Lower leg skin (tissue), 3 donors: ENCODE measurements at regions not wholly inside any gene's neighbourhood (a gene's known extent, or its start where the extent isn't known, plus 50 kb on each side); places are given as distances from the start of the nearest gene placed in this dataset.
"Not testable (repeated sequence)": the region's sequence is repeated elsewhere in the genome, so short reads cannot be mapped to it uniquely, and the experiment has no call there.

Experiments
- POLR2A ChIP-seq, 2 donors: fragments of 450-650 bp; IDR thresholded peaks; one replicate each; pipeline ENCODE4 v1.6.1; 2016 to 2017; ENCODE audit warnings: antibody characterized with exemption in 2 of 2, mild to moderate bottlenecking in 1 of 2, moderate library complexity in 1 of 2
- TF ChIP-seq, protein P1 (sequence below), 3 donors: fragments of 450-650 bp; IDR thresholded peaks; one replicate each; pipeline ENCODE4 v1.5.1; 2016; ENCODE audit warnings: antibody characterized with exemption in 3 of 3, mild to moderate bottlenecking in 3 of 3, moderate library complexity in 2 of 3

DNA sequence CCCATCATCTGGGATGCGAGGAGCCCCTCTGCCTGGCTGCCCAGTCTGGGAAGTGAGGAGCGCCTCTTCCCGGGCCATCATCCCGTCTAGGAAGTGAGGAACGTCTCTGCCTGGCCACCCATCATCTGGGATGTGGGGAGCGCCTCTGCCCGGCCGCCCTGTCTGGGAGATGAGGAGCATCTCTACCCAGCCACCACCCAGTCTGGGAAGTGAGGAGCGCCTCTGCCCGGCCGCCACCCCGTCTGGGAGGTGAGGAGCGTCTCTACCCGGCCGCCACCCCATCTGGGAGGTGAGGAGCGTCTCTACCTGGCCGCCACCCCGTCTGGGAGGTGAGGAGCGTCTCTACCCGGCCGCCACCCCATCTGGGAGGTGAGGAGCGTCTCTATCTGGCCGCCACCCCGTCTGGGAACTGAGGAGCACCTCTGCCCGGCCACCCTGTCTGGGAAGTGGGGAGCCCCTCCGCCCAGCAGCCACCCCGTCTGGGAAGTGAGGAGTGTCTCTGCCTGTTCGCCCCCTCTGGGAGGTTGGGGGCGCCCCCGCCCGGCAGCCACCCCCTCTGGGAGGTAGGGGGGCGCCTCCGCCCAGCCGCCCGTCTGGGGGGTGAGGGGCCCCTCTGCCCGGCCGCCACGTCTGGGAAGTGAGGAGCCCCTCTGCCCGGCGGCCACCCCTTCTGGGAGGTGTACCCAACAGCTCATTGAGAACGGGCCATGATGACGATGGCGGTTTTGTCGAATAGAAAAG lies 80.5 kb downstream of the NAA11 start:
- TF ChIP-seq, protein P1, sequence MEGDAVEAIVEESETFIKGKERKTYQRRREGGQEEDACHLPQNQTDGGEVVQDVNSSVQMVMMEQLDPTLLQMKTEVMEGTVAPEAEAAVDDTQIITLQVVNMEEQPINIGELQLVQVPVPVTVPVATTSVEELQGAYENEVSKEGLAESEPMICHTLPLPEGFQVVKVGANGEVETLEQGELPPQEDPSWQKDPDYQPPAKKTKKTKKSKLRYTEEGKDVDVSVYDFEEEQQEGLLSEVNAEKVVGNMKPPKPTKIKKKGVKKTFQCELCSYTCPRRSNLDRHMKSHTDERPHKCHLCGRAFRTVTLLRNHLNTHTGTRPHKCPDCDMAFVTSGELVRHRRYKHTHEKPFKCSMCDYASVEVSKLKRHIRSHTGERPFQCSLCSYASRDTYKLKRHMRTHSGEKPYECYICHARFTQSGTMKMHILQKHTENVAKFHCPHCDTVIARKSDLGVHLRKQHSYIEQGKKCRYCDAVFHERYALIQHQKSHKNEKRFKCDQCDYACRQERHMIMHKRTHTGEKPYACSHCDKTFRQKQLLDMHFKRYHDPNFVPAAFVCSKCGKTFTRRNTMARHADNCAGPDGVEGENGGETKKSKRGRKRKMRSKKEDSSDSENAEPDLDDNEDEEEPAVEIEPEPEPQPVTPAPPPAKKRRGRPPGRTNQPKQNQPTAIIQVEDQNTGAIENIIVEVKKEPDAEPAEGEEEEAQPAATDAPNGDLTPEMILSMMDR (IDR thresholded peaks at IDR 0.05): not testable (repeated sequence)
- TF ChIP-seq POLR2A (IDR thresholded peaks at IDR 0.05): not testable (repeated sequence)
